HG02571 (cell line): ENCODE measurements at regions not wholly inside any gene's neighbourhood (a gene's known extent, or its start where the extent isn't known, plus 50 kb on each side); places are given as distances from the start of the nearest gene placed in this dataset.

Experiments
- ATAC-seq: cut with Tn5 transposase; IDR thresholded peaks from one replicate; pipeline ENCODE4 v1.9.1; 2021; ENCODE audit warnings: mild to moderate bottlenecking, moderate library complexity; ENCODE audit not compliant: unreplicated experiment

GRCh38 chr2:220932041-220932440 is 640.1 kb downstream of the EPHA4 start:
- no peak for ATAC-seq

GRCh38 chr2:220935789-220936321 is 636.2 kb downstream of the EPHA4 start:
- ATAC-seq: peak; percentile 68

- no peak for ATAC-seq
These were observed 635.4 kb downstream of the EPHA4 start for GRCh38 chr2:220936641-220937197.

- no peak for ATAC-seq
These were observed 634.9 kb downstream of the EPHA4 start for GRCh38 chr2:220937245-220937644.

- ATAC-seq: no peak
These were observed 631.5 kb downstream of the EPHA4 start for GRCh38 chr2:220940646-220941045.

GRCh38 chr2:220941683-220942082 is 630.4 kb downstream of the EPHA4 start:
- ATAC-seq: no peak

- no peak for ATAC-seq
These were observed 625.6 kb downstream of the EPHA4 start for GRCh38 chr2:220946552-220946951.

- ATAC-seq: no peak
These were observed 623.5 kb downstream of the EPHA4 start for GRCh38 chr2:220948579-220948978.

- ATAC-seq: no peak
These were observed 622.6 kb downstream of the EPHA4 start for GRCh38 chr2:220949466-220949865.

GRCh38 chr2:220955776-220956175 is 616.3 kb downstream of the EPHA4 start:
- no peak for ATAC-seq

- ATAC-seq: no peak
These were observed 615.7 kb downstream of the EPHA4 start for GRCh38 chr2:220956429-220956828.

- no peak for ATAC-seq
These were observed 612.7 kb downstream of the EPHA4 start for GRCh38 chr2:220959391-220959802.

GRCh38 chr2:220961143-220961860 is 610.8 kb downstream of the EPHA4 start:
- no peak for ATAC-seq

GRCh38 chr2:220962556-220962955 is 609.5 kb downstream of the EPHA4 start:
- no peak for ATAC-seq

GRCh38 chr2:220963076-220963475 is 609.0 kb downstream of the EPHA4 start:
- no peak for ATAC-seq

- no peak for ATAC-seq
These were observed 608.2 kb downstream of the EPHA4 start for GRCh38 chr2:220963930-220964329.

GRCh38 chr2:220966636-220967035 is 605.5 kb downstream of the EPHA4 start:
- ATAC-seq: no peak

- no peak for ATAC-seq
These were observed 602.8 kb downstream of the EPHA4 start for GRCh38 chr2:220969348-220969747.

GRCh38 chr2:220980966-220981675 is 591.0 kb downstream of the EPHA4 start:
- no peak for ATAC-seq

GRCh38 chr2:220981926-220982325 is 590.2 kb downstream of the EPHA4 start:
- no peak for ATAC-seq

- ATAC-seq: no peak
These were observed 586.5 kb downstream of the EPHA4 start for GRCh38 chr2:220985561-220985960.

- no peak for ATAC-seq
These were observed 584.3 kb downstream of the EPHA4 start for GRCh38 chr2:220987839-220988238.
